ENCODE measurements at regions not wholly inside any gene's neighbourhood (a gene's known extent, or its start where the extent isn't known, plus 50 kb on each side); places are given as distances from the start of the nearest gene placed in this dataset.

DNA sequence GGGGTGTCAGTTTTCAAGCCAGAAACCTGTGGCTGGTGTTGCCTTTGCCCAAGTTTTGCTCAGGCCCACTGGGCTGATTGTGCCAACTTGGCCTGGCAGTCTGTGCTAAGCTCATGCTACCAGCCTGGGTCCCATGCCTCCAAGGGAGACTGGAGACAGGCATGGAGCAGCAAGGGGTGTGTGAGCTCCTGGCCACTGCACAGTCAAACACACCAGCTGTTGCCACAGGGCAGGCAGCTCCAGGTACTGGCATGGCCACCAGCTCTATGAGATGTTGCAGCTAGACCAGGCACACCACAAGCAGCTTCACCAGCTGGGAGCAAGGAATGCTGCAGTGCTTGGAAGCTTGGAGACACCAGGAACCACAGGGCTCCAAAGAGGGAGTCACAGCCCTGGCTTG lies 638.8 kb downstream of the PLOD2 start:
- no peak for DNase-seq (ENCODE audit: low read depth)

GRCh38 chr3:145522893-145523651 lies 637.9 kb downstream of the PLOD2 start:
- no peak for DNase-seq (ENCODE audit: low read depth)

DNA sequence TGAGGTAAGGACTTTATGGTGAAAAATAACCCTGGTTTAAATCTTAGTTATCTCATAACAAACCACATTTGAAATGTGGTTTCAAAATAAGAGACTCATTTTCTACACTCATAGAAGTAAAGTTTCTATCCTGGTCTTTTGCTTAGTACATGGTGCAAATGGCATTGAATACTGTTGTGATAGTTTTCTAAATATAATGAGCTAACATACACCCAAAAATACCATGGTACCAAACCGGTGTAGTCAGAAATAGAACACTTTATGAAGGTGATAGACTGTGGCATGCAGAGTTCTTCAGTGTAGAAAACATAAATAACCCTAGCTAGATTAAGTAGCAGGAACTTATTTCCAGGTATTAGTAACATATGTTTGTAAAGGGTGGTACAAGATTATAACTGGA lies 629.4 kb downstream of the PLOD2 start:
- DNase-seq (ENCODE audit: low read depth), result no peak

- no peak for DNase-seq (ENCODE audit: low read depth)
Observed at GRCh38 chr3:145533696-145534095, 627.3 kb downstream of the PLOD2 start.

DNA sequence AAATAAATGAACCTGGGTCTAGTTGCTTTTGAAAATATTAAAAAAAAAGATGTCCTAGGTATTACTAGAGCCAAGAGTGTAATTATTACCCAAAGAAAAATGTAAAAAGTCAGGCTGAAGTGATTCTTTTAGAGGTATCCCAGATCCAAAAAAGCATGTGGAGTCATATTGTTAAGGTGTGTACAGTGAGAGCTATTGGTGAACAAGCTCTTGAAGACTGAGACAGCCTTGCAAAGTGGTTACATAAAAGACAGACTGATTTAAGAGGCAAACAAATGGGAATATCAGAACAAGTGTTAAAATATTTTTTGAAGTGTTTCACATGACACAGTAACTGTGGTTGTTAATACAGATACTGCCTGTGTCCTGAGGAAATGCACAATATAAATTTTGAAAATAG lies 624.5 kb downstream of the PLOD2 start:
- no peak for DNase-seq (ENCODE audit: low read depth)

DNA sequence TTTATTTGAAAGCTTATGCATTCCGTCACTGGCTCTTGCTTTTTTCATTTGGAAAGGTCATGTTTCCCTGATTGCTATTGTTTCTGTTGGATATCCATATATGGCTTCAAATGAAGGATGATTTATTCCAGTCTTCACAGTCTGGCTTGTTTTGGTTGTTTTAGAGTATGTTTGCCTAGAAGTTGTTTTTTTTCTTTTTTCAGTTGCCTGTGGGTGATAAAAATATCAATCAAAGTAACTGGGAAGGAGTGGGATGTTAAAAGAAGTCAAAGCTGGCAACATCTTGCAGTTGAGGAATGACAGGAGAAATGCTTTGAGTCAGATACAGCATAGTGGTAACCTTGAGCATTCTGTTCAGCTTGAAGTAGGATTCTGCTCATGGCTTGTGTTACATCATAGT lies 610.5 kb downstream of the PLOD2 start:
- DNase-seq (ENCODE audit: low read depth), result no peak

DNA sequence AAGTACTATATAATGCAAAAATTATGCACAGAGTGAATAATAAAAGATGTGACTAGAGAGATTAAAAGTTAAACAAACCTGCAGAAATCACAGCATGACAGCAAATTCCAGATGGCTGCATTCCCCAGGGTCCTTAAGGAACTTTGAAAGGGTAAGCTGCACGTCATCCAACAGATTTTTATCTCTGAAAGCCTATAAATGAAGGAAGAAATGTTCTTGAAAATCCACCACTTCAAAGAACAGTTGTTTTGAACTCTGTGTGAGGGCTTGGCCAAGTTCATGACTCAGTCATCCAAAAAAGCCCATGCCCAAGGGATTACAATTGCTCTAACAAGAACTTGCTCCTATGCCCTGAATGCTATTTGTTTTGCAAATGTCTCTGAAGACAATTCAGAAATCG lies 603.6 kb downstream of the PLOD2 start:
- peak; percentile 7 for DNase-seq (ENCODE audit: low read depth)

- no peak for DNase-seq (ENCODE audit: low read depth)
Observed at GRCh38 chr3:145578471-145578870, 582.5 kb downstream of the PLOD2 start.

GRCh38 chr3:145581694-145582093 lies 579.3 kb downstream of the PLOD2 start:
- no peak for DNase-seq (ENCODE audit: low read depth)

DNA sequence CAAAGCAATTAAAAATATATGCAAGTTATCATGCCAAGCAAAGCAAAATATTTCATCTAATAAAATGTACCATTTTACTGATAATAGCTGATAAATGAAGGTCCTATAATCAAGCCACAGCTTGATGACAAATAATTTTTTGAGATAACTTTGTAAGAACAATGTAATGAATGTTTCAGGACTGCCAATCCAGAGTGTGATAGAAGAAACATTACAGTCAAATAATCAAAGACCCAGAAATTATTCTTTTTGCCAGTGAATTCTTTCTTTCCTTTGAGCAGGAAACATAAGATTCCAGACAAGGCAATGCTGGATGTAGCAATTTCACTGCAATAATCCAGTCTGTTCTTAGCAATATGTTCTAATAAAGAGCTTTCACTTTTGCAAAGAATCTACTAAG lies 556.1 kb downstream of the PLOD2 start:
- no peak for DNase-seq (ENCODE audit: low read depth)

- no peak for DNase-seq (ENCODE audit: low read depth)
Observed at GRCh38 chr3:145620002-145620401, 541.0 kb downstream of the PLOD2 start.

GRCh38 chr3:145620486-145620885 lies 540.5 kb downstream of the PLOD2 start:
- DNase-seq (ENCODE audit: low read depth), result no peak

DNA sequence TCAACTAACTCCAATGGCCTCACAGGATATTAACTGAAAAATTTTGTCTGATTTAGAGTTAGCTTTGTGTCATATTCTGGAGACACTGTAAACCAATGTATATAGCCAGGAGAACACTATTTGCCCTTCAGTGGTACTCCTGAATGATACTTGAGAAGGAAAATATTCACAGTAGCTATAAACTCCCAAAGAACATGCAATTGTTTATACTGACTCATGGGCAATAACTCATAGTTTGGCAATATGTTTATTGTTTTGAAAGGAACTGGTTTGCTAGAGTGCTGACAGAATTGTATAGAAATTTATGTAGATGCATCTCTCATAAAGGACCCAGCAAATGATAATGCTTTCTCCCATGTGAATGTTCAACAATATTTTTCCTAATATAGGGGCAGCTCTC lies 537.6 kb downstream of the PLOD2 start:
- DNase-seq (ENCODE audit: low read depth), result no peak

- no peak for DNase-seq (ENCODE audit: low read depth)
Observed at GRCh38 chr3:145628211-145628610, 532.8 kb downstream of the PLOD2 start.

GRCh38 chr3:145637105-145637504 lies 523.9 kb downstream of the PLOD2 start:
- no peak for DNase-seq (ENCODE audit: low read depth)

GRCh38 chr3:145639003-145639606 lies 521.9 kb downstream of the PLOD2 start:
- DNase-seq (ENCODE audit: low read depth), result no peak

- DNase-seq (ENCODE audit: low read depth), result no peak
Observed at GRCh38 chr3:145639875-145640274, 521.1 kb downstream of the PLOD2 start.

- no peak for DNase-seq (ENCODE audit: low read depth)
Observed at GRCh38 chr3:145648396-145648795, 512.6 kb downstream of the PLOD2 start.

DNA sequence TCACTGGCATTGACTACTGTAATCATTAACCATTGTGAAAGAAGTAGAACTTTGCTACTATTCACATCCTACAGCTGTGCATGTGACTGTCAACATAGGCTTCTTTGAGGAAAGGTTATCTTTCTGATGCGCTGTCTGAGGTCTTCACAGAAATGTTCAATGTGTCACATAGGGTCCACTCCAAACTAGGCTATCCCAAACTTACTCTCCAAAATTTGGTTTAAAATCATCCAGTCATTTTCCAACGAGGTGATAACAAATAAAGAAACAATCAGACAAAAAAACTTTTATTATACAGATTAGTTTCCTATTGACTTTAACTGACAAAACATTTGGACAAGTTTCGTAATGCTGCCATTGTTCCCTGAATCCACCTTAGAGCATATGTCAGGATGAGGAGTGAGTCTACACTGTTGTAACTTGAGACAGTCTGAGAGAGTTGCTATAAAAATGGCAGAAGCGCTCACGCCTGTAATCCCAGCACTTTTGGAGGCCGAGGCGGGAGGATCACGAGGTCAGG lies 511.6 kb downstream of the PLOD2 start:
- DNase-seq (ENCODE audit: low read depth), result no peak

- DNase-seq (ENCODE audit: low read depth), result no peak
Observed at GRCh38 chr3:145650170-145650569, 510.8 kb downstream of the PLOD2 start.

DNA sequence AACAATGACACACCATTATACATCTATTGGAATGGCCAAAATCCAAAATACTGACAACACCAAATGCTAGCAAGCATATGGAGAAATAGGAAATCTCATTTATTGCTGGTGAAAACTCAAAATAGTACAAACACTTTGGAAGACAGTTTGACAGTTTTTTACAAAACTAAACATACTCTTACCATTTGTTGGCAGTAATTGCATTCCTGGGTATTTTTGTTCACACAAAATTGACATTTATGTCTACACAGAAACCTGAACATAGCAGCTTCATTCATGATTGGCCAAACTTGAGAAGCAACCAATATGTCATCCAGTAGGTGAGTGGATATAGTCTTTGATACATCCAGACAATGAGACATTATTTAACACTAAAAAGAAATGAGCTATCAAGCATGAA lies 489.9 kb downstream of the PLOD2 start:
- DNase-seq (ENCODE audit: low read depth), result no peak

DNA sequence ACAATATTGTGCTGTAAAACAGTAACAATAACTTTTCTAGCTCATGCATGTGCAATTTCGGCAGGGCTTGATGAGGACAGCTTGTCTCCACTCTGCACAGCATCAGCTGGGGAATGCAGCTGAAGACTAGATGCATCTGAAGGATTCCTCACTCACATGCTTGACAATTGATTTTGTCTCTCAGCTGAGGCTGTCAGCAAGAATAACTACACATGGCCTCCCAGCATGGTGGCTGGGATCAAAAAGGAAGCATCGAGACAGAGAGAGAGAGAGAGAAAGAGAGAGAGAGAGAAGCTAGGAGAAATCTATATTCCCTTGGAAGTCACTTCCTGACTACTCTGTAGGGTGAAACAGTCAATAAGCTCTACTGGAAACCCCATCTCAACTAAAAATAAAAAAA lies 487.1 kb downstream of the PLOD2 start:
- DNase-seq (ENCODE audit: low read depth), result no peak

DNA sequence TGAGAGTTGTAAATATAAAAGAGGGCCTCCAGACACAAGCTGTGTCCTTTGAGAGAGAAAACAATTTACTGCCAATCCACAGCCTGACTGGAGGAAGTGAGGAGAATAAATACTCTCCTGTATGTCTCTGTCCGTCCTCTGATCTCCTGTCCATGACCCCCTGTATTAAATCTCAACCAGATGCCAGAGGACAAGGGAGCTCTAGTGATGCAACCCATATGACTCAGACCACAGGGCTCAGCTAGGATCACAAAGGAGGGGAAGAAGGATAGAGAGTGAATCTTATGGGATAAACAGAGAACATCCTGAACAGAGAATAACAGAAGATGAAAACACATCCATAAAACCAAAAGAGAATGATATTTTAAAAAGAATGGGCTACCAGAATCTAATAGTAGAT lies 482.6 kb downstream of the PLOD2 start:
- peak; percentile 61 for DNase-seq (ENCODE audit: low read depth)
